H1 (cell line): ENCODE measurements at regions not wholly inside any gene's neighbourhood (a gene's known extent, or its start where the extent isn't known, plus 50 kb on each side); places are given as distances from the start of the nearest gene placed in this dataset.

Experiments
- EZH2 ChIP-seq: fragments of 200-600 bp; sonication (generic); IDR thresholded peaks from 2 replicates; pipeline ENCODE4 v1.7.1; 2012; ENCODE audit warnings: low read depth, mild to moderate bottlenecking, moderate library complexity, low read length, inconsistent platforms; ENCODE audit not compliant: severe bottlenecking
- JUND ChIP-seq: IDR thresholded peaks from 2 replicates; pipeline ENCODE4 v1.6.1; 2011; ENCODE audit warnings: mild to moderate bottlenecking, improper control_type of control experiment, low read length
- POLR2AphosphoS5 ChIP-seq: IDR thresholded peaks from 2 replicates; pipeline ENCODE4 v1.6.1; 2011; ENCODE audit warnings: low read depth, low read length
- SIX5 ChIP-seq: IDR thresholded peaks from 2 replicates; pipeline ENCODE4 v1.6.1; 2011; ENCODE audit warnings: mild to moderate bottlenecking, low read depth, low read length
- SP2 ChIP-seq: IDR thresholded peaks from 2 replicates; pipeline ENCODE4 v1.6.1; 2012; ENCODE audit warnings: mild to moderate bottlenecking, low read length, inconsistent platforms
- TAF1 ChIP-seq: IDR thresholded peaks from 2 replicates; pipeline ENCODE4 v1.6.1; 2011; ENCODE audit warnings: mild to moderate bottlenecking, low read depth, low read length
- TBP ChIP-seq: IDR thresholded peaks from 2 replicates; pipeline ENCODE4 v1.6.1; 2011; ENCODE audit warnings: low read depth, low read length, improper control_type of control experiment
- TF ChIP-seq, protein P1 (sequence below), 3 experiments: IDR thresholded peaks; 1 replicate in 2 of 3; 2 replicates in 1 of 3; pipeline versions ENCODE4 v1.5.1 to v1.6.1; 2011; ENCODE audit warnings: low read length in 3 of 3, mild to moderate bottlenecking in 3 of 3, inconsistent platforms in 2 of 3, low read depth in 1 of 3, moderate library complexity in 1 of 3; ENCODE audit not compliant: insufficient read depth in 1 of 3; ENCODE audit errors: control extremely low read depth in 1 of 3

GRCh38 chr10:69731698-69732097 is 70.0 kb upstream of the COL13A1 start:
- TF ChIP-seq TAF1 (no peak), SIX5 (no peak), POLR2AphosphoS5 (no peak), EZH2 (no peak), TBP (no peak), SP2 (no peak), JUND (no peak)
- TF ChIP-seq, protein P1, sequence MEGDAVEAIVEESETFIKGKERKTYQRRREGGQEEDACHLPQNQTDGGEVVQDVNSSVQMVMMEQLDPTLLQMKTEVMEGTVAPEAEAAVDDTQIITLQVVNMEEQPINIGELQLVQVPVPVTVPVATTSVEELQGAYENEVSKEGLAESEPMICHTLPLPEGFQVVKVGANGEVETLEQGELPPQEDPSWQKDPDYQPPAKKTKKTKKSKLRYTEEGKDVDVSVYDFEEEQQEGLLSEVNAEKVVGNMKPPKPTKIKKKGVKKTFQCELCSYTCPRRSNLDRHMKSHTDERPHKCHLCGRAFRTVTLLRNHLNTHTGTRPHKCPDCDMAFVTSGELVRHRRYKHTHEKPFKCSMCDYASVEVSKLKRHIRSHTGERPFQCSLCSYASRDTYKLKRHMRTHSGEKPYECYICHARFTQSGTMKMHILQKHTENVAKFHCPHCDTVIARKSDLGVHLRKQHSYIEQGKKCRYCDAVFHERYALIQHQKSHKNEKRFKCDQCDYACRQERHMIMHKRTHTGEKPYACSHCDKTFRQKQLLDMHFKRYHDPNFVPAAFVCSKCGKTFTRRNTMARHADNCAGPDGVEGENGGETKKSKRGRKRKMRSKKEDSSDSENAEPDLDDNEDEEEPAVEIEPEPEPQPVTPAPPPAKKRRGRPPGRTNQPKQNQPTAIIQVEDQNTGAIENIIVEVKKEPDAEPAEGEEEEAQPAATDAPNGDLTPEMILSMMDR (IDR thresholded peaks at IDR 0.05; ENCODE audit: control extremely low read depth in 1 of 3, insufficient read depth in 1 of 3, low read depth in 1 of 3, low read length in 3 of 3) = no peak
